Neural cell (in vitro differentiated cells): ENCODE measurements at regions not wholly inside any gene's neighbourhood (a gene's known extent, or its start where the extent isn't known, plus 50 kb on each side); places are given as distances from the start of the nearest gene placed in this dataset.

Source experiments
- EP300 ChIP-seq: fragments of 450-650 bp; conservative IDR thresholded peaks from 2 replicates; pipeline ENCODE4 v1.6.1; 2014; ENCODE audit warnings: antibody characterized with exemption, mild to moderate bottlenecking, moderate library complexity; ENCODE audit not compliant: poor library complexity, severe bottlenecking
- EZH2 ChIP-seq: fragments of 200-600, 300-800 bp; shearing (Covaris generic), sonication (generic); IDR thresholded peaks from 2 replicates; pipeline ENCODE4 v1.6.1; 2014; ENCODE audit warnings: antibody characterized with exemption, low read length, borderline replicate concordance, mild to moderate bottlenecking; ENCODE audit not compliant: insufficient read depth, poor library complexity, severe bottlenecking
- MXI1 ChIP-seq: fragments of 450-650 bp; conservative IDR thresholded peaks from 2 replicates; pipeline ENCODE4 v1.6.1; 2014; ENCODE audit warnings: antibody characterized with exemption, mild to moderate bottlenecking; ENCODE audit not compliant: poor library complexity, severe bottlenecking
- POLR2AphosphoS5 ChIP-seq: IDR thresholded peaks from 2 replicates; pipeline ENCODE4 v1.6.1; 2012
- SMC3 ChIP-seq: fragments of 450-650 bp; conservative IDR thresholded peaks from 2 replicates; pipeline ENCODE4 v1.6.1; 2014; ENCODE audit warnings: antibody characterized with exemption, mild to moderate bottlenecking, moderate library complexity; ENCODE audit not compliant: poor library complexity
- TAF1 ChIP-seq: IDR thresholded peaks from 2 replicates; pipeline ENCODE4 v1.6.1; 2012; ENCODE audit warnings: low read depth
- TF ChIP-seq, protein P1 (sequence below): fragments of 450-650 bp; IDR thresholded peaks from 2 replicates; pipeline ENCODE4 v1.5.1; 2014; ENCODE audit warnings: antibody characterized with exemption, mild to moderate bottlenecking, moderate library complexity; ENCODE audit not compliant: poor library complexity, severe bottlenecking

DNA sequence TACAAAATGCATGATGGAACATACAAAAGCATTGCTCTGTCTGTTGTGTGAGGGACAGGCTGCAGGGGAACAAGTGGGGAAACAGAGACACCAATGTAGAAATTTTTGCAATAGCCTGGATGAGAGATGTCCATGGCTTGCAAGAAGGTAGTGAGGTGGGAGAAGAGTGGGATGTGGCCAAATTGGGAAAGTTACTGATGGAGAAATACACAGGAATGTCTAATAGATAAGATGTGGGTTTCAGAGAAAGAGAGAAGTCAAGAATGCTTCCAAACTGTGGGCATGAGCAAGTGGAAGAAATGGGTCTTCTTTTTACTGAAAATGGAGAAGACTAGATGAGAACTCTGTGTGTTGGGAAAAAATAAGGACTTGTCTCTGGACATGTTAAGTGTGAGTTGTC lies 592.7 kb downstream of the TNS3 start:
- TF ChIP-seq, protein P1, sequence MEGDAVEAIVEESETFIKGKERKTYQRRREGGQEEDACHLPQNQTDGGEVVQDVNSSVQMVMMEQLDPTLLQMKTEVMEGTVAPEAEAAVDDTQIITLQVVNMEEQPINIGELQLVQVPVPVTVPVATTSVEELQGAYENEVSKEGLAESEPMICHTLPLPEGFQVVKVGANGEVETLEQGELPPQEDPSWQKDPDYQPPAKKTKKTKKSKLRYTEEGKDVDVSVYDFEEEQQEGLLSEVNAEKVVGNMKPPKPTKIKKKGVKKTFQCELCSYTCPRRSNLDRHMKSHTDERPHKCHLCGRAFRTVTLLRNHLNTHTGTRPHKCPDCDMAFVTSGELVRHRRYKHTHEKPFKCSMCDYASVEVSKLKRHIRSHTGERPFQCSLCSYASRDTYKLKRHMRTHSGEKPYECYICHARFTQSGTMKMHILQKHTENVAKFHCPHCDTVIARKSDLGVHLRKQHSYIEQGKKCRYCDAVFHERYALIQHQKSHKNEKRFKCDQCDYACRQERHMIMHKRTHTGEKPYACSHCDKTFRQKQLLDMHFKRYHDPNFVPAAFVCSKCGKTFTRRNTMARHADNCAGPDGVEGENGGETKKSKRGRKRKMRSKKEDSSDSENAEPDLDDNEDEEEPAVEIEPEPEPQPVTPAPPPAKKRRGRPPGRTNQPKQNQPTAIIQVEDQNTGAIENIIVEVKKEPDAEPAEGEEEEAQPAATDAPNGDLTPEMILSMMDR: no peak
- TF ChIP-seq MXI1 (no peak), POLR2AphosphoS5 (no peak), EP300 (no peak), EZH2 (no peak), SMC3 (no peak), TAF1 (no peak)
